ENCODE measurements at regions not wholly inside any gene's neighbourhood (a gene's known extent, or its start where the extent isn't known, plus 50 kb on each side); places are given as distances from the start of the nearest gene placed in this dataset.

DNA sequence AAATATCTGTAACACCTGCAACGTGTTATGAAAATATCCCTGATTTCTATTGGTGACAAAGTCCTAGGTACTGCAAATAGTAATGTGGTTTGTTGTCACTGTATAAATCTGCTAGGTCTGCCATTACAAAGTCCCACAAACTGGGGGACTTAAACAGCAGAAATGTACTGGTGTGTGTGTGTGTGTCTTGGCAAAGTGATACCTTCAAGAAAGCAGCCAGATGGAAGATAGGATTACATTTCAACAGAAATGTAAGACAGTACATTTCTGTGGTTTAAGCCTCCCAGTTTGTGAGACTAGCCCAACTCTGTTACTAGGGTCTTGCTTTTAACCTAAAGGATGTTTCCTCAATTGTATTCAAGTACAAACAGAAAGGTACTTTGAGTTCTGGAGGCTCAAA, 531.7 kb downstream of the NPIPA7 start:
- Histone ChIP-seq H3K9ac (ENCODE audit: low read length) (no peak overlapping the region), H3K4me2 (ENCODE audit: low read length) (no peak overlapping the region), H3K9me3 (ENCODE audit: low read length) (no peaks in the 10 kb centered on the region), H3K4me3 (ENCODE audit: low read length) (no peak overlapping the region), H3K9me2 (replicated peaks; ENCODE audit: low read length) (no peaks in the 10 kb centered on the region), H2AFZ (ENCODE audit: low read length) (no peak overlapping the region), H3K79me2 (ENCODE audit: low read length) (no peaks in the 10 kb centered on the region), H3K27ac (ENCODE audit: low read length) (no peak overlapping the region), H3K4me1 (ENCODE audit: insufficient read depth, low read length) (no peaks in the 10 kb centered on the region), H3K36me3 (ENCODE audit: low read depth, low read length) (no peaks in the 10 kb centered on the region), H3F3A (ENCODE audit: low read length, unreplicated experiment) (no peaks in the 10 kb centered on the region), H3K27me3 (ENCODE audit: low read length) (no peaks in the 10 kb centered on the region), H4K20me1 (ENCODE audit: low read length) (no peaks in the 10 kb centered on the region)
- BruUV-seq (replicated peaks) = no TSS peak
- intact Hi-C loops (cut with micrococcal nuclease) = no loop called here
- DNase-seq (no peak), ATAC-seq (no peak)
- ChIA-PET CTCF (no interaction called here), POLR2A (ENCODE audit: unreplicated experiment) (no interaction called here)
- TF ChIP-seq, protein P1, sequence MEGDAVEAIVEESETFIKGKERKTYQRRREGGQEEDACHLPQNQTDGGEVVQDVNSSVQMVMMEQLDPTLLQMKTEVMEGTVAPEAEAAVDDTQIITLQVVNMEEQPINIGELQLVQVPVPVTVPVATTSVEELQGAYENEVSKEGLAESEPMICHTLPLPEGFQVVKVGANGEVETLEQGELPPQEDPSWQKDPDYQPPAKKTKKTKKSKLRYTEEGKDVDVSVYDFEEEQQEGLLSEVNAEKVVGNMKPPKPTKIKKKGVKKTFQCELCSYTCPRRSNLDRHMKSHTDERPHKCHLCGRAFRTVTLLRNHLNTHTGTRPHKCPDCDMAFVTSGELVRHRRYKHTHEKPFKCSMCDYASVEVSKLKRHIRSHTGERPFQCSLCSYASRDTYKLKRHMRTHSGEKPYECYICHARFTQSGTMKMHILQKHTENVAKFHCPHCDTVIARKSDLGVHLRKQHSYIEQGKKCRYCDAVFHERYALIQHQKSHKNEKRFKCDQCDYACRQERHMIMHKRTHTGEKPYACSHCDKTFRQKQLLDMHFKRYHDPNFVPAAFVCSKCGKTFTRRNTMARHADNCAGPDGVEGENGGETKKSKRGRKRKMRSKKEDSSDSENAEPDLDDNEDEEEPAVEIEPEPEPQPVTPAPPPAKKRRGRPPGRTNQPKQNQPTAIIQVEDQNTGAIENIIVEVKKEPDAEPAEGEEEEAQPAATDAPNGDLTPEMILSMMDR (conservative IDR thresholded peaks at IDR 0.05; ENCODE audit: low read depth, low read length) = no peak
- TF ChIP-seq EZH2phosphoT487 (IDR thresholded peaks at IDR 0.05; ENCODE audit: borderline replicate concordance, low read length) (no peak), EZH2 (IDR thresholded peaks at IDR 0.05; ENCODE audit: low read length, unreplicated experiment) (no peak)

DNA sequence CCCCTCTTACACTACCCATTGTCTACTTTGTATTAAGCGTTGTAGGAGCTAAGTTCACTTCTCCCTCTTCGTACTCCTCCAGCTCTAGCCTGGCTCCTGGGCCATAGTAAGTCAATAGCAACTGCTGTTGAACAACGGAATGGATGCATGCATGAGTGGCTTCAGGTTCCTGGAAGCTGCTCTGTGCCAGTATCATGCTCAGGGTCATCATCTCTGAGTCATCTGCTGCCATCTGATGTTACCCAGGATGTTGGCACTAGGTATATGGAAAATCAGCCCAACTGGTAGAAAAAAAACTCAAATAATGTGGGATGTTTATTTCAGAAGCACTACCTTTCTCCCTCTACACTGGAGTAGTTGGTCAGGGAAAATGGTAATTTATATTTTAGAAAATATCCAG, 536.8 kb downstream of the NPIPA7 start:
- ChIA-PET CTCF (no interaction called here), POLR2A (ENCODE audit: unreplicated experiment) (no interaction called here)
- TF ChIP-seq EZH2phosphoT487 (IDR thresholded peaks at IDR 0.05; ENCODE audit: borderline replicate concordance, low read length) = no peak
- TF ChIP-seq, protein P1 (conservative IDR thresholded peaks at IDR 0.05; ENCODE audit: low read depth, low read length) = no peak
- TF ChIP-seq EZH2 (IDR thresholded peaks at IDR 0.05; ENCODE audit: low read length, unreplicated experiment) = no peak
- H3K36me3 ChIP-seq (ENCODE audit: low read depth, low read length) = no peaks in the 10 kb centered on the region
- H3K9me2 ChIP-seq (replicated peaks; ENCODE audit: low read length) = no peaks in the 10 kb centered on the region
- ATAC-seq = no peak
- no peaks in the 10 kb centered on the region for H4K20me1 ChIP-seq (ENCODE audit: low read length)
- H3K4me1 ChIP-seq (ENCODE audit: insufficient read depth, low read length) = no peaks in the 10 kb centered on the region
- H3K4me2 ChIP-seq (ENCODE audit: low read length) = no peak overlapping the region
- no peak for DNase-seq
- H3K4me3 ChIP-seq (ENCODE audit: low read length) = no peak overlapping the region
- H3F3A ChIP-seq (ENCODE audit: low read length, unreplicated experiment) = no peaks in the 10 kb centered on the region
- no peak overlapping the region for H3K9ac ChIP-seq (ENCODE audit: low read length)
- no TSS peak for BruUV-seq (replicated peaks)
- intact Hi-C loops (cut with micrococcal nuclease) = no loop called here
- H3K27me3 ChIP-seq (ENCODE audit: low read length) = no peaks in the 10 kb centered on the region
- no peak overlapping the region for H2AFZ ChIP-seq (ENCODE audit: low read length)
- no peak overlapping the region for H3K27ac ChIP-seq (ENCODE audit: low read length)
- no peaks in the 10 kb centered on the region for H3K9me3 ChIP-seq (ENCODE audit: low read length)
- no peaks in the 10 kb centered on the region for H3K79me2 ChIP-seq (ENCODE audit: low read length)

DNA sequence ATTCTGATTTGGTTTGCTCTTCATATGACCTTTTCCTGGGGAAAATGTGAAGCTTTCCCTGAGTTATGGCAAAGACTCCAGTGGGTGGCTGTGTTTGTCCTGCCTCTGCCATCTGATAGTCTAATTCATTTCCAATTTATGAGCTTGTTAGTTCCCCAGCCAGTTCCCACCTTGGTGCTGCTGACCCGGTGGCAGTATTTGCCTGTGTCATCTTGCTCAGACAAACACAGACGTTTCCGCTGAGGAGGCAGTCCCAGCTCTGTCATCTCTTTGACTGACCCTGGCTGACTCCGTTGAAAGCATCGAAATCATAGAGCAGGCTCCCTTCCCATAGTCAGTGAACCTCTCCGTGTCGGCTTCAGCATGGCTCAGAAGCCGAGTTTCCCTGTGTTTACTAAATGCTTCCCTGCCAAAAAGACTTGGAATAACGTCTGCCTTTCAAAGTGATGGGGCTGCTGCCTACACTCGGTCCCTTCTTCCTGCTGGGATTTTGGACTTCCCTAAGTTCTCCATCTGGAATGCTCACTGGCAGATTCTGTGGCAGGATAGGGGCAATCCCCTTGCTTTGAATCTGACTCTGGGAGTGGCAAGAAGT, 538.3 kb downstream of the NPIPA7 start:
- Histone ChIP-seq H3K9me3 (ENCODE audit: low read length) (no peaks in the 10 kb centered on the region), H3K27ac (ENCODE audit: low read length) (no peak overlapping the region), H3F3A (ENCODE audit: low read length, unreplicated experiment) (no peaks in the 10 kb centered on the region), H3K79me2 (ENCODE audit: low read length) (no peaks in the 10 kb centered on the region), H3K9ac (ENCODE audit: low read length) (no peak overlapping the region), H3K36me3 (ENCODE audit: low read depth, low read length) (no peaks in the 10 kb centered on the region), H3K4me2 (ENCODE audit: low read length) (no peak overlapping the region), H2AFZ (ENCODE audit: low read length) (no peak overlapping the region), H3K9me2 (replicated peaks; ENCODE audit: low read length) (no peaks in the 10 kb centered on the region), H4K20me1 (ENCODE audit: low read length) (no peaks in the 10 kb centered on the region), H3K4me3 (ENCODE audit: low read length) (no peak overlapping the region), H3K27me3 (ENCODE audit: low read length) (no peaks in the 10 kb centered on the region), H3K4me1 (ENCODE audit: insufficient read depth, low read length) (no peaks in the 10 kb centered on the region)
- ChIA-PET CTCF (no interaction called here), POLR2A (ENCODE audit: unreplicated experiment) (no interaction called here)
- DNase-seq (no peak), ATAC-seq (no peak)
- no TSS peak for BruUV-seq (replicated peaks)
- intact Hi-C loops (cut with micrococcal nuclease) = no loop called here
- TF ChIP-seq, protein P1 (conservative IDR thresholded peaks at IDR 0.05; ENCODE audit: low read depth, low read length) = no peak
- TF ChIP-seq EZH2phosphoT487 (IDR thresholded peaks at IDR 0.05; ENCODE audit: borderline replicate concordance, low read length) (no peak), EZH2 (IDR thresholded peaks at IDR 0.05; ENCODE audit: low read length, unreplicated experiment) (no peak)
